ENCODE measurements at regions not wholly inside any gene's neighbourhood (a gene's known extent, or its start where the extent isn't known, plus 50 kb on each side); places are given as distances from the start of the nearest gene placed in this dataset.

- DNase-seq (ENCODE audit: low read depth): peak; percentile 28
- H3K4me3 ChIP-seq (replicated peaks; ENCODE audit: low read depth, low read length): no peak overlapping the region
- TF ChIP-seq, protein P1, sequence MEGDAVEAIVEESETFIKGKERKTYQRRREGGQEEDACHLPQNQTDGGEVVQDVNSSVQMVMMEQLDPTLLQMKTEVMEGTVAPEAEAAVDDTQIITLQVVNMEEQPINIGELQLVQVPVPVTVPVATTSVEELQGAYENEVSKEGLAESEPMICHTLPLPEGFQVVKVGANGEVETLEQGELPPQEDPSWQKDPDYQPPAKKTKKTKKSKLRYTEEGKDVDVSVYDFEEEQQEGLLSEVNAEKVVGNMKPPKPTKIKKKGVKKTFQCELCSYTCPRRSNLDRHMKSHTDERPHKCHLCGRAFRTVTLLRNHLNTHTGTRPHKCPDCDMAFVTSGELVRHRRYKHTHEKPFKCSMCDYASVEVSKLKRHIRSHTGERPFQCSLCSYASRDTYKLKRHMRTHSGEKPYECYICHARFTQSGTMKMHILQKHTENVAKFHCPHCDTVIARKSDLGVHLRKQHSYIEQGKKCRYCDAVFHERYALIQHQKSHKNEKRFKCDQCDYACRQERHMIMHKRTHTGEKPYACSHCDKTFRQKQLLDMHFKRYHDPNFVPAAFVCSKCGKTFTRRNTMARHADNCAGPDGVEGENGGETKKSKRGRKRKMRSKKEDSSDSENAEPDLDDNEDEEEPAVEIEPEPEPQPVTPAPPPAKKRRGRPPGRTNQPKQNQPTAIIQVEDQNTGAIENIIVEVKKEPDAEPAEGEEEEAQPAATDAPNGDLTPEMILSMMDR (IDR thresholded peaks at IDR 0.05; ENCODE audit: low read length, missing control alignments): no peak
Measured at GRCh38 chr4:159003420-159004253, 99.2 kb upstream of the RAPGEF2 start.

DNA sequence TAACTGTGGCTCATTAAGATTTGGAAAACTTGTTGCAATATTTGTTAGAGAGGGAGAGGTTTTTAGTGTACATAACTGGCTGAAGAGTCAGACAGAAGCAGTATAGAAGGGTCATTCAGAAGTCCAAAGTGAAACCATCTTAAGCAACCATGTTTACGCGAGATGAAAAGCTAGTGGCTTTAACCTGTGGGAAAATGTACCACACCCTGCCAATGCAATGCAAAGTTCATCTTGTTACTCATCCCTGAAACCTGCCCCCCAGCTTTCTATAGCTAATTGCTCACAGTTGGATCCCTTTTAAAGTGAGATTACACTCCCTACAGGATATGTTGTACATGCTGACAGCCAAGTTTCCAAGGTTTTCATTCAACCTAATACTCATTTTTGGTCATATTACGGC is 96.7 kb upstream of the RAPGEF2 start:
- no peak for DNase-seq (ENCODE audit: low read depth)
- H3K4me3 ChIP-seq (replicated peaks; ENCODE audit: low read depth, low read length): no peak overlapping the region
- TF ChIP-seq, protein P1 (IDR thresholded peaks at IDR 0.05; ENCODE audit: low read length, missing control alignments): no peak

- TF ChIP-seq, protein P1 (IDR thresholded peaks at IDR 0.05; ENCODE audit: low read length, missing control alignments): no peak
- no peak overlapping the region for H3K4me3 ChIP-seq (replicated peaks; ENCODE audit: low read depth, low read length)
- DNase-seq (ENCODE audit: low read depth): no peak
Measured at GRCh38 chr4:159008671-159009070, 94.2 kb upstream of the RAPGEF2 start.

DNA sequence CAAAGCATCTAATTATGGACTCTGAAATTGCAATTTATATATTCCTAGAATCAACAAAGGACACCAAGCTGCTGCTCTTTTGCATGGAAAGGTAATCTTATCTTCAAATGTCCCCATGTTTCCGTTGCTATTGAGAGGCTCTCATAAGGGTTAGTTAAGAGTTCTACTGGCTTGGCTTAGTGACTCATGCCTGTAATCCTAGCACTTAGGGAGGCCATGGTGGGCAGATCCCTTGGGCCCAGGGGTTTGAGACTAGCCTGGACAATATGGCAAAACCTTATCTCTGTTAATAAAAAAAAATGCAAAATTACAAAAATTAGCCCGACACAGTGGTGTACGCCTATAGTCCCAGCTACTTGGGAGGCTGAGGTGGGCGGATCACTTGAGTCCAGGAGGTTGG is 93.4 kb upstream of the RAPGEF2 start:
- no peak overlapping the region for H3K4me3 ChIP-seq (replicated peaks; ENCODE audit: low read depth, low read length)
- TF ChIP-seq, protein P1 (IDR thresholded peaks at IDR 0.05; ENCODE audit: low read length, missing control alignments): no peak
- DNase-seq (ENCODE audit: low read depth): no peak

- no peak for DNase-seq (ENCODE audit: low read depth)
- no peak overlapping the region for H3K4me3 ChIP-seq (replicated peaks; ENCODE audit: low read depth, low read length)
- TF ChIP-seq, protein P1 (IDR thresholded peaks at IDR 0.05; ENCODE audit: low read length, missing control alignments): no peak
Measured at GRCh38 chr4:159010100-159010499, 92.8 kb upstream of the RAPGEF2 start.

DNA sequence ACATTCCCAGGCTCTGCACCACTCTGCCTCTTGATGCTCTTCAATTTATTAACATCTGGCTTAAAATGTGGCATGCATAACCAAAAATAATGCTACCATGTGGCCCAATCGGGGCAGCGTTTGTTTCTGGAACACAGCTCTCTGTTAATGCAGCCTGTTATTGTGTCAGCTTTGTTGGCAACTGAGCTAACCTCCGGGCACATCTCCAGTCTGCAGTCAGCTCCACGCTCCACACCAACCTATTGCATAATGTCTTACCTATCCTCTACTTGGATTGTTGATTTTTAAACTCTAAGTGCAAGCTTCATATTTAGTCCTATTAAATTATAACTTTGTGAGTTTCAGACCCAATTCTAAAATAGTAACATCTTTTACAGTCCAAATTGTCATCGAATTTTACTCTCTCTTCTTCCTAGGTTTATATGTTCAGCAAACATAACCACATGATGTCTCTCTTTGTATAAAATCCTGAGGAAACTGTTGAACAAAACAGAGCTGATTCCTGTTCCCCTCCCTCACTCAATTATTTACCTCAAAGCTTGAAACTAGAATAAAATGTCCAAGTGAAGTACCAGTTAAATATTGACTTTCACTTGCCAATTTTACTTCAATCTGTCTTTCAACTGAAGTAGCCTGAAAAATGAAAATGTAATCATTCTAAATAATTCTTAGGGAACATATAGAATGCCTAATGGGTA is 92.2 kb upstream of the RAPGEF2 start:
- DNase-seq (ENCODE audit: low read depth): peak; percentile 87
- TF ChIP-seq, protein P1 (IDR thresholded peaks at IDR 0.05; ENCODE audit: low read length, missing control alignments): no peak
- no peak overlapping the region for H3K4me3 ChIP-seq (replicated peaks; ENCODE audit: low read depth, low read length)
